Mesendoderm (in vitro differentiated cells): ENCODE measurements at regions not wholly inside any gene's neighbourhood (a gene's known extent, or its start where the extent isn't known, plus 50 kb on each side); places are given as distances from the start of the nearest gene placed in this dataset.

ENCODE experiments used
- DNase-seq: peaks from one replicate; pipeline ENCODE4 v3.0.0; 2013
- H2AK5ac ChIP-seq: 2 replicates; pipeline ENCODE4 v1.6.1; 2013; ENCODE audit warnings: low read length, inconsistent platforms
- H2BK120ac ChIP-seq: 2 replicates; pipeline ENCODE4 v1.6.1; 2013; ENCODE audit warnings: low read depth, mild to moderate bottlenecking, low read length, moderate library complexity, mixed read lengths
- H2BK15ac ChIP-seq: replicated peaks from 2 replicates; pipeline ENCODE4 v1.6.1; 2013; ENCODE audit warnings: low read depth, mild to moderate bottlenecking, moderate library complexity
- H2BK5ac ChIP-seq: 2 replicates; pipeline ENCODE4 v1.6.1; 2013; ENCODE audit warnings: low read length, inconsistent platforms
- H3K18ac ChIP-seq: 2 replicates; pipeline ENCODE4 v1.6.1; 2013; ENCODE audit warnings: mild to moderate bottlenecking, low read length, mixed read lengths
- H3K23ac ChIP-seq: one replicate; pipeline ENCODE4 v1.6.1; 2013; ENCODE audit warnings: low read length
- H3K27ac ChIP-seq: 2 replicates; pipeline ENCODE4 v1.5.1; 2013; ENCODE audit warnings: low read depth, mild to moderate bottlenecking, inconsistent platforms, low read length, moderate library complexity
- H3K27me3 ChIP-seq: 2 replicates; pipeline ENCODE4 v1.6.1; 2013; ENCODE audit warnings: low read length, control low read depth, mild to moderate bottlenecking, inconsistent platforms; ENCODE audit not compliant: insufficient read depth, poor library complexity
- H3K36me3 ChIP-seq: 2 replicates; pipeline ENCODE4 v1.6.1; 2013; ENCODE audit warnings: low read length, inconsistent platforms; ENCODE audit not compliant: control insufficient read depth, insufficient read depth
- H3K4ac ChIP-seq: one replicate; pipeline ENCODE4 v1.6.1; 2013; ENCODE audit warnings: low read depth, mild to moderate bottlenecking, low read length, moderate library complexity
- H3K4me1 ChIP-seq: 2 replicates; pipeline ENCODE4 v1.6.1; 2013; ENCODE audit warnings: low read depth, low read length, inconsistent platforms; ENCODE audit not compliant: control insufficient read depth
- H3K4me2 ChIP-seq: 2 replicates; pipeline ENCODE4 v1.6.1; 2013; ENCODE audit warnings: low read length
- H3K4me3 ChIP-seq: 2 replicates; pipeline ENCODE4 v1.5.1; 2013; ENCODE audit warnings: mild to moderate bottlenecking, low read length
- H3K56ac ChIP-seq: one replicate; pipeline ENCODE4 v1.6.1; 2013; ENCODE audit warnings: low read length
- H3K79me1 ChIP-seq: 2 replicates; pipeline ENCODE4 v1.6.1; 2013; ENCODE audit warnings: low read length, inconsistent platforms
- H3K79me2 ChIP-seq: 2 replicates; pipeline ENCODE4 v1.6.1; 2013; ENCODE audit warnings: mild to moderate bottlenecking, low read length; ENCODE audit not compliant: control insufficient read depth, insufficient read depth
- H3K9ac ChIP-seq: 2 replicates; pipeline ENCODE4 v1.6.1; 2013; ENCODE audit warnings: low read length, inconsistent platforms
- H4K5ac ChIP-seq: one replicate; pipeline ENCODE4 v1.6.1; 2013; ENCODE audit warnings: low read length
- H4K8ac ChIP-seq: one replicate; pipeline ENCODE4 v1.6.1; 2013; ENCODE audit warnings: low read depth, mild to moderate bottlenecking, control low read depth, low read length, moderate library complexity
- WGBS: extraction: QIAGEN DNeasy Blood & Tissue Kit; methylation state at CpG from one replicate; pipeline ENCODE4 v1.1.7; 2013; ENCODE audit warnings: low lambda C conversion rate, missing lambda C conversion rate; ENCODE audit not compliant: insufficient coverage; ENCODE audit errors: extremely low coverage; 5-methylcytosine and 5-hydroxymethylcytosine counted together

- H3K4me3 ChIP-seq, result no peak overlapping the region
- no peak overlapping the region for H3K4ac ChIP-seq
- H3K79me1 ChIP-seq, result no peaks in the 10 kb centered on the region
- no peak overlapping the region for H3K56ac ChIP-seq
- DNase-seq, result no peak
- no CpG with 5 or more reads among the region's 6 CpGs for WGBS
- H2BK120ac ChIP-seq, result no peak overlapping the region
- no peaks in the 10 kb centered on the region for H3K79me2 ChIP-seq
- H3K4me1 ChIP-seq, result no peaks in the 10 kb centered on the region
- no peak overlapping the region for H3K23ac ChIP-seq
- no peak overlapping the region for H2AK5ac ChIP-seq
- H4K8ac ChIP-seq, result no peak overlapping the region
- H3K36me3 ChIP-seq, result no peaks in the 10 kb centered on the region
- no peak overlapping the region for H4K5ac ChIP-seq
- H2BK5ac ChIP-seq, result no peak overlapping the region
- no peak overlapping the region for H3K27ac ChIP-seq
- no peak overlapping the region for H3K9ac ChIP-seq
- no peak overlapping the region for H2BK15ac ChIP-seq
- no peak overlapping the region for H3K18ac ChIP-seq
- H3K27me3 ChIP-seq, result no peaks in the 10 kb centered on the region
- H3K4me2 ChIP-seq, result no peak overlapping the region
Measured at GRCh38 chr1:34409689-34410229, 233.1 kb downstream of the C1orf94 start.

DNA sequence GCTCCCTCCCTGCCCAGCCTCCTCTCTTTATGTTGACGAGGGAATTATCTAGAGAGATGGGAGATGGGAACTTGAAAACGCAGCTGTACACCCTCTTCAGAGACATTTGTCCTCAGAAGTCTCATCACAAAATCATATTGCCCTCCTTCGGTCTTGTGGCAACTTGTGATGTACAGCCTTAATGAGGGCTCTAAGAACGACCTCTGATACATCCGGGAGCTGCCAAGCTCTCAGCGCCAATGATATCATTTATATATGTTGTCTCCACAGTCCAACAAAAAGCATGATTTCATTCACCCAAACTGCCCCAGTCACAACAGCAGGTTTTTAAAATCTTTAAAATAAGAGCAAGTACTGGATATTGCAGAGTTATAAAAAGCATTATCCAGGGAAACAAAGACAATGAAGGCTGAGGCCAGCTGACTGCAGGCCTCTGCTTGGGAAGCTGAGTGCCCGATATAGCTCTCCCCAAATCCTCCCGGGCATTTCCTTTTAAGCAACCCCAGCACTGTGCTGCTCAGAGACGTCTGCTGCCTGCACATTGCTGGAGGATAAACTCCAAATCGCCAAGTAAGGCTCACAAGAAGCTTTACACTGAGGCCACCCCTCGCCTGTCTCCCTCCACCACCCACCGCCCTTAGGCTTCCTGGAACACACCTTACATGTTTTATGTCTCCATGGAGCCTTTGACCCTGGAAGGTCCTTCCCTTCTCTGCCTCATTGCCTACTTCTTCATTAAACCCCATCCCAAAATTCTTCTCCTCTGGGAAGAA lies 236.1 kb downstream of the C1orf94 start:
- H3K27ac ChIP-seq, result no peak overlapping the region
- no peak overlapping the region for H2BK5ac ChIP-seq
- WGBS, result no CpG with 5 or more reads among the region's 12 CpGs
- no peaks in the 10 kb centered on the region for H3K36me3 ChIP-seq
- H2AK5ac ChIP-seq, result no peak overlapping the region
- H3K56ac ChIP-seq, result no peak overlapping the region
- no peak overlapping the region for H3K4me2 ChIP-seq
- no peak overlapping the region for H4K5ac ChIP-seq
- no peak overlapping the region for H2BK120ac ChIP-seq
- H3K79me2 ChIP-seq, result no peaks in the 10 kb centered on the region
- no peak for DNase-seq
- no peak overlapping the region for H3K4ac ChIP-seq
- H3K23ac ChIP-seq, result no peak overlapping the region
- H3K18ac ChIP-seq, result no peak overlapping the region
- H2BK15ac ChIP-seq, result no peak overlapping the region
- no peak overlapping the region for H4K8ac ChIP-seq
- no peaks in the 10 kb centered on the region for H3K79me1 ChIP-seq
- H3K9ac ChIP-seq, result no peak overlapping the region
- no peak overlapping the region for H3K4me3 ChIP-seq
- no peaks in the 10 kb centered on the region for H3K4me1 ChIP-seq
- H3K27me3 ChIP-seq, result no peaks in the 10 kb centered on the region

DNA sequence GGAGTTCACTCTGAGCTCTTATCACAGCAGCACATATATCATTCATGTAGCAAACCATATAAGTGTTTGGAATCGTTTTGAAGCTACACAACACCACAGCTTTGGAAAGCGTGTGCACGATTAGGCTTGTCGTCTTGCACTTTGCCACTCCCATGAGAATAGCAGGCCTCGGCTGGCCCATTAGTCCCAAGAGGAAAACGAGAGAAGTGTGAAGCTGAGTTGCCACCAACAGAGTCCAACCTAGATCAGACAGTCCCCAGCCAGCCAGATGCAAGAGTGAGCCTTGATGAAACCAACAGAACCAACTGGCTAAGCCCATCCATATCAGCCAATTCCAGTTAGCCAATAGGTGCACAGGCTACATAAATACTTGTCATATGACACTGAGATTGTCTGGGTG lies 238.4 kb downstream of the C1orf94 start:
- no peak overlapping the region for H2BK120ac ChIP-seq
- H3K36me3 ChIP-seq, result no peaks in the 10 kb centered on the region
- no peak overlapping the region for H3K56ac ChIP-seq
- H3K23ac ChIP-seq, result no peak overlapping the region
- H3K27me3 ChIP-seq, result no peaks in the 10 kb centered on the region
- H3K27ac ChIP-seq, result no peak overlapping the region
- H3K4me2 ChIP-seq, result no peak overlapping the region
- H3K18ac ChIP-seq, result no peak overlapping the region
- no peak for DNase-seq
- H3K9ac ChIP-seq, result no peak overlapping the region
- no peak overlapping the region for H2BK15ac ChIP-seq
- H3K79me2 ChIP-seq, result no peaks in the 10 kb centered on the region
- H4K5ac ChIP-seq, result no peak overlapping the region
- WGBS, result no CpG with 5 or more reads among the region's 6 CpGs
- no peaks in the 10 kb centered on the region for H3K4me1 ChIP-seq
- H4K8ac ChIP-seq, result no peak overlapping the region
- H3K4ac ChIP-seq, result no peak overlapping the region
- no peak overlapping the region for H2AK5ac ChIP-seq
- H2BK5ac ChIP-seq, result no peak overlapping the region
- H3K79me1 ChIP-seq, result no peaks in the 10 kb centered on the region
- no peak overlapping the region for H3K4me3 ChIP-seq

GRCh38 chr1:34418166-34418565 lies 241.5 kb downstream of the C1orf94 start:
- H2BK120ac ChIP-seq, result no peak overlapping the region
- H3K36me3 ChIP-seq, result no peaks in the 10 kb centered on the region
- WGBS, result no CpG with 5 or more reads among the region's 3 CpGs
- no peak overlapping the region for H2AK5ac ChIP-seq
- no peaks in the 10 kb centered on the region for H3K27me3 ChIP-seq
- H3K9ac ChIP-seq, result no peak overlapping the region
- H4K8ac ChIP-seq, result no peak overlapping the region
- H3K56ac ChIP-seq, result no peak overlapping the region
- no peak overlapping the region for H3K4me2 ChIP-seq
- no peak overlapping the region for H3K23ac ChIP-seq
- no peak overlapping the region for H3K27ac ChIP-seq
- H3K18ac ChIP-seq, result no peak overlapping the region
- H3K4me1 ChIP-seq, result no peaks in the 10 kb centered on the region
- H2BK5ac ChIP-seq, result no peak overlapping the region
- DNase-seq, result no peak
- no peaks in the 10 kb centered on the region for H3K79me1 ChIP-seq
- H3K4me3 ChIP-seq, result no peak overlapping the region
- no peak overlapping the region for H3K4ac ChIP-seq
- no peak overlapping the region for H2BK15ac ChIP-seq
- H3K79me2 ChIP-seq, result no peaks in the 10 kb centered on the region
- H4K5ac ChIP-seq, result no peak overlapping the region

- no peak overlapping the region for H2AK5ac ChIP-seq
- H2BK5ac ChIP-seq, result no peak overlapping the region
- H2BK120ac ChIP-seq, result no peak overlapping the region
- no peak overlapping the region for H4K8ac ChIP-seq
- H3K36me3 ChIP-seq, result no peaks in the 10 kb centered on the region
- H3K27me3 ChIP-seq, result no peaks in the 10 kb centered on the region
- H3K4ac ChIP-seq, result no peak overlapping the region
- WGBS, result no CpG with 5 or more reads among the region's 5 CpGs
- no peaks in the 10 kb centered on the region for H3K79me1 ChIP-seq
- H3K18ac ChIP-seq, result no peak overlapping the region
- H3K9ac ChIP-seq, result no peak overlapping the region
- H3K4me2 ChIP-seq, result no peak overlapping the region
- H4K5ac ChIP-seq, result no peak overlapping the region
- no peak overlapping the region for H2BK15ac ChIP-seq
- H3K27ac ChIP-seq, result no peak overlapping the region
- H3K23ac ChIP-seq, result no peak overlapping the region
- no peak overlapping the region for H3K4me3 ChIP-seq
- H3K4me1 ChIP-seq, result no peaks in the 10 kb centered on the region
- H3K56ac ChIP-seq, result no peak overlapping the region
- DNase-seq, result peak; percentile 87
- H3K79me2 ChIP-seq, result no peaks in the 10 kb centered on the region
Measured at GRCh38 chr1:34419663-34420136, 243.0 kb downstream of the C1orf94 start.
